HG03342 (cell line): ENCODE measurements at regions not wholly inside any gene's neighbourhood (a gene's known extent, or its start where the extent isn't known, plus 50 kb on each side); places are given as distances from the start of the nearest gene placed in this dataset.
A peak's percentile ranks its signal among the peaks of the same experiment; 100 is the strongest.
"Not testable (repeated sequence)": the region's sequence is repeated elsewhere in the genome, so short reads cannot be mapped to it uniquely, and the experiment has no call there.

Experiments used
- ATAC-seq: cut with Tn5 transposase; IDR thresholded peaks from one replicate; pipeline ENCODE4 v1.9.1; 2021; ENCODE audit warnings: mild to moderate bottlenecking, moderate library complexity; ENCODE audit not compliant: unreplicated experiment

GRCh38 chr6:163702736-163703135 lies 288.2 kb downstream of the QKI start:
- ATAC-seq: peak; percentile 24

GRCh38 chr6:163701762-163702161 lies 287.2 kb downstream of the QKI start:
- no peak for ATAC-seq

GRCh38 chr6:163698086-163698485 lies 283.6 kb downstream of the QKI start:
- ATAC-seq: no peak

DNA sequence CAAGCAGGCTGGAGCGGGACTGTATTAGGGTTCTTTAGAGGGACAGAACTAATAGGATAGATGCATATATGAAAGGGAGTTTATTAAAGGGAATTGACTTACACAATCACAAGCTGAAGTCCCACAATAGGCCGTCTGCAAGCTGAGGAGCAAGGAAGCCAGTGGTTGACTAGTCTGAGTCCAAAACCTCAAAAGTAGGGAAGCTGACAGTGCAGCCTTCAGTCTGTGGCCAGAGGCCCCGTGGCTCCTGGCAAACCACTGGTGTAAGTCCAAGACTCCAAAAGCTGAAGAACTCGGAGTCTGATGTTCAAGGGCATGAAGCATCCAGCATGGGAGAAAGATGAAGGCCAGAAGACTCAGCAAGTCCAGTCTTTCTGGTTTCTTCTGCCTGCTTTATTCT lies 281.8 kb downstream of the QKI start:
- ATAC-seq: not testable (repeated sequence)

- ATAC-seq: no peak
These were observed 280.9 kb downstream of the QKI start for GRCh38 chr6:163695414-163695864.

- no peak for ATAC-seq
These were observed 280.5 kb downstream of the QKI start for GRCh38 chr6:163694988-163695398.

DNA sequence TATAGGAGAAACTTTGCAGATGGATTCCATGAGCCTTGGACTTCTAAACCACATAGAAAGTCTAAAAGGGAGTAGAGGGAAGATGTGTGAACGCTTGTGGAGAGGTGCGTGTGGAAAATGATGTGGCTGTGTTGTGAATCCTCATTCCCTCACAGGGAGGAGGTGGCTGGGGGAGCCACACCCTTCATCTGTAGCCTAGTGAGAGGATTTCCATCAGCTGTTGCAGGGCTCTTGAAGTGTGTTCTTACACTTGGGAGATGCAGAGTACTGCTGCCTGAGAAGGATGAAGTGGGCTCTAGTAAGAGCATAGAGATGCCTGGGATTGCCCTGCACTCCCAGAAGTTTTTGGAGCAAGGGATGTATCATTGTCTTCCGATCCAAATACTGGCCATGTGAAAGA lies 279.6 kb downstream of the QKI start:
- no peak for ATAC-seq

DNA sequence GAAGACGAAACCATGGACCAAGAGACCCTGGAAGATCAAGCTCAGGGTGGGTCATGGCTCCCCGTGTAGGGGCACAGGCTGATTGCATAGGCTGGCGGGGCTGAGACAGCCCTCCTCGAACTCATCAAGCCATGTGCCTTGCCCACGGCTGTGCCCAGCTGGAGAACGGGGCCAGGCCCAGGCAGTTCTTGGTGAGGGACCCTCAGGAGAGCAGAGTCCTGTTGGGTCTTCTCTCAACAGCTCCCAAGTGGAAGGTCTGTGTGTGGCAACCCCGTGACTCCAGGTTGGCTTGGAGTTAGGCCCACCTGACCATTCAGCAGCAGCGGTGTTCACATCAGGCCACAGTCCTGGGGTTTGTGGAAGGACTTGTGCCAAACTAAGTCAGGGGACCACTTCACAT lies 276.5 kb downstream of the QKI start:
- no peak for ATAC-seq

DNA sequence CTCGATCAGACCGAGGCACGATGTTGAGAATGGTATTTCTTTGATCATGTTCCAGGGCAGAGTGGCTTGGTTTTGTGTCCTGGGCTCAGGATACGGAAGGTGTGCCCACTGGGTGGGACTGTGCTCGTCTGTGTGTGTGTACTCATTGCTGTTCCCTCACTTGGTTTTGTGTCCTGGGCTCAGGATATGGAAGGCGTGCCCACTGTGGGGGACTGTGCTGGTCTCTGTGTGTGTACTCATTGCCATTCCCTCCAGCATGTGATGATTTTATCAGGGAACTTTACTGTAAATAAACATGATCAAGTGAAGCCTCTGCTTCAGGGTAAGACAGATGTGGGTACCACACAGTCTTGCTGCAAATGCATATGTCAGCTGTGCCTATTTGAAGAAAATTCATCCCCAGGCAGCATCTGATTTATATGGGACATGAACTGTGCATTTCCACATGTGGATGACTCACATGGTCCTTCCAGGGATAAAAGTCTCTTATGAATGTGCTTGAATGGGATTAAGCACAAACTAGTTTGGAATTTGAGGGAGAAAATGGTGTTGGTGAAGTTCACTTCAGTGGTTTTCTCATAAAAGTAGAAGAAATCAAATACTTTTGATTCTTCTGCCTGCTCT lies 274.3 kb downstream of the QKI start:
- ATAC-seq: no peak

GRCh38 chr6:163687075-163687474 lies 272.6 kb downstream of the QKI start:
- no peak for ATAC-seq

GRCh38 chr6:163686301-163686700 lies 271.8 kb downstream of the QKI start:
- no peak for ATAC-seq

DNA sequence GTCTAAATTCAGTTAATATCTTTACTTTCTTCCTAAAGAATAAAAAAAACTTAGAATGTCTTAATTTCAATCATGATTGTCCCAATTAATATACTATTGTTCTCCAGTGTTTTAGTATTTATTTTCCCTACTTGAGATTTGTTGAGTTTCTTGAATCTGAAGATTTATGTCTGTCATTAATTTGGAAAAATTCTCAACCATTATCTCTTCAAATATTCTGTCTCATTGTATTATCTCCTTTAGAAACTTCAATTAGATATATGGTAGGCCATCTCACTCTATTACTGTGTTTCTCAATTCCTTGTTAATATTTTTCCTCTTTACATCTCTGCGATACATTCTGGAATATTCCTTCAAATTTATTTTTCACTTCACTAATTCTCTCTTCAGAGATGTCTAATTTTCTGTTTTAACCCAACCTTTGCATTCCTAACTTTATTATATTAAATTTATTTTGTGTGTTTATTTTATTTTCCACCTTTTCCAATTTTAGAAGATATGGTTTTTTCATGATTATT lies 268.6 kb downstream of the QKI start:
- no peak for ATAC-seq

GRCh38 chr6:163679753-163680152 lies 265.2 kb downstream of the QKI start:
- ATAC-seq: no peak

DNA sequence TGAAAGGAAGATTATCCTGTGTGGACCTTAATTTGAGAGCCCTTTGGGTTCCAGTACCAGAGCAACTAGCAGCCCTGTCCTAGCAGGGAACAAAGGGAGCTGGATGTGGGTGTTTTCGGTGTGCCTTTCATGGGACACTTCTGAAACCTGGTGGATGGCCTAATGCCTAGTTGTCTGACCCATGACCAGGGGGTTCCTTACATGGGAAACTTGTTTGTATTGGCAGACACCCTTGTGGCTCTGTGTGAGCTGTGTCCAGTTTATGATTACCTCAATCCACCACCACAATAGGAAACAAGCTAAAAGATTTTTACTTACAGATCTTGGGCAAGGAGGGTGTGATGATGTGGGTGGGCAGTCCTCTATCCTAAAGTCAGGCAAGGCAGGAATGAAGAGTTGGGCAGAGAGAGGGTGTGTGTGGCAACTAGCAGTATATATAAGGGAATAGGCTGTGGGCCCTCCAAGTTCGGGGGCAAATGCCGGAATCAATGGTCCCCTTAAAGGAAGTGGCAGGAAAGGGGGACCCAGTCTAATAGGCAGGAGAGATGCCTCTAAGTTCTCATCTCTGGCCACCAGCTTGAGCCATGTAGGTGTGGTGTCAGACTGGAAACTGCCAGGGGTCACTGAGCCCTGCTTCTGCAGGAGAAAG lies 264.6 kb downstream of the QKI start:
- no peak for ATAC-seq

DNA sequence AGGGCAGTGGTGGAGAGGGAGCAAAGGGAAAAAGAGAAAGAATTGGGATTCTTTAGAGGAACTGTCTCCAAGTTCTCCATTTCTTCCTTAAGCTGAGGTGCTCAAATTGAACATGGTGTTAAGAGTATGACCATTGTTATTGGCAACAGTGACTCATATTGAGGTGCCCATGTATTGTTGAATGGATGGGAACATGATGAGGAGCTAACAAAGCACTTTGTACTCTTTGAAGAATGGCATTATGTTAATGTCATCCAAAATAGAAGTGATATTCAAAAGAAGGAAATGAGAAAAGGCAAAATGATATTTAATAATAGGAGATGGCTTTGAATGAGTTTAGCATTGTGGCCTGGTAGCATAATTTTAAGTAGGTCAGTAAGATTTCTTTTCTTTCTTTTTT lies 261.1 kb downstream of the QKI start:
- ATAC-seq: no peak

- no peak for ATAC-seq
These were observed 258.2 kb downstream of the QKI start for GRCh38 chr6:163672710-163673109.

- no peak for ATAC-seq
These were observed 257.3 kb downstream of the QKI start for GRCh38 chr6:163671791-163672190.

DNA sequence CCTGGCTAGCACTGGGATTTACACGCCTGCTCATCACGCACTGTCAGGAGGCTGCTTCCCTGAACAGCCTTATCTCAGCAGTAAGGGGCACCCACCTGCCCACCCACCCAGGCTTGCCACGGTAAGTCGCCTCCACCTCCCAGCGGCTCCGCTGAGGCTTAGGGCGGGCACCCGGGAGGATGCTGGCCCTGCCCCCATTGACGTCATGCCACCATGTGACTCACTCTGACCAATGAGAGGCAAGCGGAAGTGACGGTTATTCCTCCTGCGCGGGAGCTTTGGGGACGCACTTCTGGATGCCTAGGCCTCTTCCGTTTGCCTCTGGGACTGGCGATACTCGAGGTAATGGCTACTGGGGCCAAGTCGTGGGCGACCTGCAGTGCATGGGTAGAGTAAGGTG lies 256.8 kb downstream of the QKI start:
- no peak for ATAC-seq

- no peak for ATAC-seq
These were observed 255.8 kb downstream of the QKI start for GRCh38 chr6:163670336-163670735.

GRCh38 chr6:163668061-163668426 lies 253.5 kb downstream of the QKI start:
- ATAC-seq: no peak

DNA sequence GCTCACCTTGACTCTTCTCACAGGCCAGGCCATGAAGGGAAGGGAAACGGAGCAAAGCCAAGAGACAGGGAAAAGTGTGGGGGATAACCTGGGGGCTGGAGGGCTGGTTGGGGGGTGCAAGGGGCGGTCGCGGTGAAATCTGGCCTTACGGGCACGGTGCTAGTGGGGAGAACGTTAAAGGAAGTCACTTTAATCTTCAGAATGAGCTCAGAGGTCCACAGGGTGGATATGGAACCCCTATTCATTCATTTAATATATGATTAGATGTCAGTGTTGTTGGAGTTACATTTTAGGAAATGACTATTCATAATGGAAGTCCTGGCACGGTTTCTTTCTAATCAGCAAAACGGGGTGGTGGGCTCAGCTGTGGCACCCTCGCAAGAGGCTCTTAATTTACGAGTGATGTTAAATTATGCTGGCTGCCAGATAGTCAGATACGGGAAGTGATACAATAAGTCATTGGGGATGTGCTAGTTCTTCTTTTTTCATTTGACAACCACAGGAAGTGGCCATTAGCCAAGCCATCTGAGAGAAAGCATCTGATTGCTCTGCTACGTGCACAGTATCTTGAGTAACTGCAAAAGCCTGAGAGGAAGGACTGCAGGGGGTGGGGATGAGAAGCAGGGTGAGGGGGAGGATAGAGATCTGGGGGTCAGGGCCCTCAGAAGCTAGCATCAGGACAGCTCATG lies 253.0 kb downstream of the QKI start:
- ATAC-seq: peak; percentile 99

GRCh38 chr6:163665464-163665863 lies 250.9 kb downstream of the QKI start:
- ATAC-seq: no peak
